SU-DHL-6 (cell line): ENCODE measurements at regions not wholly inside any gene's neighbourhood (a gene's known extent, or its start where the extent isn't known, plus 50 kb on each side); places are given as distances from the start of the nearest gene placed in this dataset.

Experiments used
- H2AFZ ChIP-seq: fragments of 200-600 bp; sonication (generic); 2 replicates; pipeline ENCODE4 v1.6.1; 2014; ENCODE audit warnings: low read depth, mild to moderate bottlenecking, moderate library complexity, mixed read lengths, antibody characterized with exemption, low read length; ENCODE audit not compliant: severe bottlenecking
- H3F3A ChIP-seq: fragments of 200-600 bp; shearing (Covaris generic); 2 replicates; pipeline ENCODE4 v1.6.0; 2016; ENCODE audit warnings: antibody characterized with exemption, mild to moderate bottlenecking; ENCODE audit not compliant: insufficient read depth
- H3K27ac ChIP-seq: fragments of 200-600 bp; sonication (generic); 2 replicates; pipeline ENCODE4 v1.5.1; 2016; ENCODE audit warnings: low read depth, mild to moderate bottlenecking, low read length, moderate library complexity, mixed read lengths
- H3K27me3 ChIP-seq: fragments of 200-600 bp; sonication (generic), shearing (Covaris generic); 2 replicates; pipeline ENCODE4 v1.6.0; 2014; ENCODE audit warnings: mild to moderate bottlenecking, low read length
- H3K36me3 ChIP-seq: fragments of 200-600 bp; sonication (generic); 2 replicates; pipeline ENCODE4 v1.6.1; 2014; ENCODE audit warnings: mild to moderate bottlenecking, low read length, mixed read lengths
- H3K4me2 ChIP-seq: fragments of 300-600, 200-600 bp; shearing (Covaris generic), sonication (generic); 2 replicates; pipeline ENCODE4 v1.6.0; 2014; ENCODE audit warnings: low read length, low read depth, mild to moderate bottlenecking; ENCODE audit not compliant: poor library complexity, severe bottlenecking
- H3K4me3 ChIP-seq: fragments of 200-600 bp; sonication (generic); 2 replicates; pipeline ENCODE4 v1.5.1; 2014; ENCODE audit warnings: antibody characterized with exemption, low read length, mild to moderate bottlenecking, mixed read lengths; ENCODE audit not compliant: insufficient read depth, poor library complexity, severe bottlenecking
- H3K79me2 ChIP-seq: fragments of 200-600 bp; sonication (generic); 2 replicates; pipeline ENCODE4 v1.6.1; 2014; ENCODE audit warnings: mild to moderate bottlenecking, low read length, moderate library complexity; ENCODE audit not compliant: insufficient read depth
- H3K9ac ChIP-seq: fragments of 200-600 bp; sonication (generic); 2 replicates; pipeline ENCODE4 v1.7.0; 2014; ENCODE audit warnings: mild to moderate bottlenecking, low read length
- H3K9me2 ChIP-seq: fragments of 200-600 bp; sonication (generic); replicated peaks from 2 replicates; pipeline ENCODE4 v1.6.1; 2014; ENCODE audit warnings: low read length; ENCODE audit not compliant: insufficient read depth
- H3K9me3 ChIP-seq: fragments of 200-600 bp; sonication (generic); 2 replicates; pipeline ENCODE4 v1.6.1; 2014; ENCODE audit warnings: low read length, mixed read lengths; ENCODE audit not compliant: insufficient read depth
- H4K20me1 ChIP-seq: fragments of 200-600 bp; sonication (generic); 2 replicates; pipeline ENCODE4 v1.6.1; 2014; ENCODE audit warnings: low read depth, mild to moderate bottlenecking, antibody characterized with exemption, low read length, moderate library complexity, mixed read lengths
- EZH2phosphoT487 ChIP-seq: fragments of 200-600 bp; sonication (generic), shearing (Covaris generic); conservative IDR thresholded peaks from 2 replicates; pipeline ENCODE4 v1.6.1; 2018; ENCODE audit warnings: mild to moderate bottlenecking, antibody characterized with exemption, low read length, moderate library complexity, mixed read lengths
- TF ChIP-seq, protein P1 (sequence below): fragments of 200-600 bp; sonication (generic); IDR thresholded peaks from one replicate; pipeline ENCODE4 v1.5.1; 2017; ENCODE audit warnings: antibody characterized with exemption, mild to moderate bottlenecking, low read length, moderate library complexity; ENCODE audit not compliant: insufficient read depth, poor library complexity, severe bottlenecking

DNA sequence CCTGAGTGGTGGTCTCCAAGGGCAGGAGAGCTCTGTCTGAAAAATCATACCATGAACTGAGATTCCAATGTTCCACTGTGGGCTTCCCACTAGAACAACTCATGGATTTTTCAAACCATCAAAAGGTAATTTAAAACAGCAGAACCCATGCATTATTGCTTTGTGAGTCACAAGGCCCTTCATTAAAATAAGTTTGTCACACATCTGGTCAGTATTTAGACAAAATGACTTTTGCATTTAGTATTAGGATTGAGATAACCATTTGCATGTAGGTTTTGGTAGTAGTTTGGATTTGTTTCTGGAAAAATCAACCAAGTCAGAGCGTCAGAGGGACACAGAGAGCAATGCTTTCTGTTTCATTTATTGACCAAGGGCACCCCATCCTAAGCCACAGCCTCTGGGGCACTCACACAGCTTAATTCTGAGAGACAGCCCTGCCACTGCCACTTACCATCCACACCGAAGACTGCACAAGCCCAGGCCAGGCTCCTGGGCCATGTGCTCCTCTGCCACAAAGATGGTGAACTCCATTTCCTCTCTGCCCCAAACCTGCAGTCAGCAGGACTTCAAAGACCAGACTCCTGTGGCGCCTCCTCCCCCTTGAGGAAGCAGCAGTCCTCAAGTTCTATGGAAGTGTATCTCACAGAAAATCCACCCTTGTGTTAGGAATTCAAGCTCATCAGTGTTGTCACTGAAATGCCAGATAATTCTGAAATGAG is 132.6 kb upstream of the DUSP10 start:
- H3K27ac ChIP-seq = no peak overlapping the region
- H4K20me1 ChIP-seq = no peaks in the 10 kb centered on the region
- no peaks in the 10 kb centered on the region for H3F3A ChIP-seq
- no peaks in the 10 kb centered on the region for H3K9me3 ChIP-seq
- no peaks in the 10 kb centered on the region for H3K36me3 ChIP-seq
- H3K9me2 ChIP-seq = no peaks in the 10 kb centered on the region
- TF ChIP-seq, protein P1, sequence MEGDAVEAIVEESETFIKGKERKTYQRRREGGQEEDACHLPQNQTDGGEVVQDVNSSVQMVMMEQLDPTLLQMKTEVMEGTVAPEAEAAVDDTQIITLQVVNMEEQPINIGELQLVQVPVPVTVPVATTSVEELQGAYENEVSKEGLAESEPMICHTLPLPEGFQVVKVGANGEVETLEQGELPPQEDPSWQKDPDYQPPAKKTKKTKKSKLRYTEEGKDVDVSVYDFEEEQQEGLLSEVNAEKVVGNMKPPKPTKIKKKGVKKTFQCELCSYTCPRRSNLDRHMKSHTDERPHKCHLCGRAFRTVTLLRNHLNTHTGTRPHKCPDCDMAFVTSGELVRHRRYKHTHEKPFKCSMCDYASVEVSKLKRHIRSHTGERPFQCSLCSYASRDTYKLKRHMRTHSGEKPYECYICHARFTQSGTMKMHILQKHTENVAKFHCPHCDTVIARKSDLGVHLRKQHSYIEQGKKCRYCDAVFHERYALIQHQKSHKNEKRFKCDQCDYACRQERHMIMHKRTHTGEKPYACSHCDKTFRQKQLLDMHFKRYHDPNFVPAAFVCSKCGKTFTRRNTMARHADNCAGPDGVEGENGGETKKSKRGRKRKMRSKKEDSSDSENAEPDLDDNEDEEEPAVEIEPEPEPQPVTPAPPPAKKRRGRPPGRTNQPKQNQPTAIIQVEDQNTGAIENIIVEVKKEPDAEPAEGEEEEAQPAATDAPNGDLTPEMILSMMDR = no peak
- no peak for TF ChIP-seq EZH2phosphoT487
- H3K27me3 ChIP-seq = no peaks in the 10 kb centered on the region
- H3K4me2 ChIP-seq = no peak overlapping the region
- H3K79me2 ChIP-seq = no peaks in the 10 kb centered on the region
- no peak overlapping the region for H2AFZ ChIP-seq
- no peak overlapping the region for H3K4me3 ChIP-seq
- no peak overlapping the region for H3K9ac ChIP-seq

DNA sequence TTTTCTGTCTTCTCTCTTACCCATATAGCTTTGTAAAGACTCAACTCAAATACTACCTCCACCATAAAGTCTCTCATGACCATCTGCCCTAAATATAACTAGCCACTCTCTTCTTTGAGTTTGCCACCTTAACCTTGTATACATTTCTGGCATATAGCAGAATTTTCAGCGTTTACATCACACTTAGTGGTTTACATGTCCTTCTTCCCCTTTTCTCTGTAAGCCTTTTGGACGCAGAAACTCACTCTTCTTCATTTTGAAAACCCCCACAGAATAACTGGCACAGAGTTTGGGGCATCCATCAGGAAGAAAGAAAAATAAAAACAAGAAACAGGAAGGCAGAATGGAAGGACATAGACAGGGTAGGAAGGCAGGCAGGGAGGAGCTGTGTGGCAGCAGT is 131.8 kb upstream of the DUSP10 start:
- no peaks in the 10 kb centered on the region for H3K36me3 ChIP-seq
- H2AFZ ChIP-seq = no peak overlapping the region
- H3K9me2 ChIP-seq = no peaks in the 10 kb centered on the region
- no peak overlapping the region for H3K9ac ChIP-seq
- H3K4me3 ChIP-seq = no peak overlapping the region
- H3F3A ChIP-seq = no peaks in the 10 kb centered on the region
- H3K9me3 ChIP-seq = no peaks in the 10 kb centered on the region
- H3K79me2 ChIP-seq = no peaks in the 10 kb centered on the region
- TF ChIP-seq, protein P1 = no peak
- TF ChIP-seq EZH2phosphoT487 = no peak
- no peaks in the 10 kb centered on the region for H4K20me1 ChIP-seq
- H3K27me3 ChIP-seq = no peaks in the 10 kb centered on the region
- no peak overlapping the region for H3K4me2 ChIP-seq
- H3K27ac ChIP-seq = no peak overlapping the region

DNA sequence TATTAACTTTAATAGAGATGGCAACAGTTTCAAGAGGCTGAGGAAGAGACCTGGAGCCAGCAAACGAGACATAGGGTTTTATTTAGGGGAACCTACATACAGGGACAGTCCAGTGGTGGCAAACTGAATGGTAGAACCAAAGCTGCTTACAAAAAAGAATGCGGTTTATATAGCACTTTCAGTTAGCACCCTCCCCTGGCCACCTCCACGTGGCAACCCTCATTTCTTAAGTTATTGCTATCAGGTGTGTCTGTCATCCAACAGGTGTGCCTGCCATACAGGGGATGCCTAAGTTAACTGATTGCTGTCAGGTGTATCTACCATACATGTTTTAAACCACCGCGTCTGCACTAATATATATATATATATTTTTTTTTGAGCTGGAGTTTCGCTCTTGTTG is 129.2 kb upstream of the DUSP10 start:
- H3K79me2 ChIP-seq = no peaks in the 10 kb centered on the region
- no peaks in the 10 kb centered on the region for H3K36me3 ChIP-seq
- H3K4me3 ChIP-seq = no peak overlapping the region
- no peaks in the 10 kb centered on the region for H3F3A ChIP-seq
- no peak overlapping the region for H3K4me2 ChIP-seq
- H4K20me1 ChIP-seq = no peaks in the 10 kb centered on the region
- H3K9me2 ChIP-seq = no peaks in the 10 kb centered on the region
- no peaks in the 10 kb centered on the region for H3K27me3 ChIP-seq
- TF ChIP-seq, protein P1 = no peak
- no peak for TF ChIP-seq EZH2phosphoT487
- H2AFZ ChIP-seq = no peak overlapping the region
- no peaks in the 10 kb centered on the region for H3K9me3 ChIP-seq
- H3K9ac ChIP-seq = no peak overlapping the region
- H3K27ac ChIP-seq = no peak overlapping the region
